Neural cell (in vitro differentiated cells): ENCODE measurements at regions not wholly inside any gene's neighbourhood (a gene's known extent, or its start where the extent isn't known, plus 50 kb on each side); places are given as distances from the start of the nearest gene placed in this dataset.

Experiments used
- H2AFZ ChIP-seq: fragments of 200-600, 300-800 bp; sonication (generic), shearing (Covaris generic); 2 replicates; pipeline ENCODE4 v1.6.0; 2014; ENCODE audit warnings: low read depth, mild to moderate bottlenecking, antibody characterized with exemption, low read length, moderate library complexity
- H3F3A ChIP-seq: fragments of 200-600 bp; shearing (Covaris generic); 2 replicates; pipeline ENCODE4 v1.6.1; 2016; ENCODE audit warnings: mild to moderate bottlenecking, moderate library complexity, mixed read lengths, antibody characterized with exemption, low read length; ENCODE audit not compliant: insufficient read depth, poor library complexity, severe bottlenecking
- H3K27ac ChIP-seq: fragments of 200-600, 300-800 bp; sonication (generic), shearing (Covaris generic); 2 replicates; pipeline ENCODE4 v1.5.1; 2014; ENCODE audit warnings: mild to moderate bottlenecking, low read length, moderate library complexity
- H3K27me3 ChIP-seq: fragments of 300-800, 200-600 bp; sonication (generic), shearing (Covaris generic); 2 replicates; pipeline ENCODE4 v1.6.0; 2014; ENCODE audit warnings: mild to moderate bottlenecking, low read depth, low read length, moderate library complexity; ENCODE audit not compliant: insufficient read depth
- H3K36me3 ChIP-seq: fragments of 300-800, 200-600 bp; sonication (generic), shearing (Covaris generic); 2 replicates; pipeline ENCODE4 v1.5.1; 2014; ENCODE audit warnings: mild to moderate bottlenecking, antibody characterized with exemption, low read length, moderate library complexity; ENCODE audit not compliant: insufficient read depth
- H3K4me2 ChIP-seq: fragments of 300-800, 200-600 bp; sonication (generic), shearing (Covaris generic); 2 replicates; pipeline ENCODE4 v1.6.0; 2014; ENCODE audit warnings: mild to moderate bottlenecking, low read length
- H3K4me3 ChIP-seq: fragments of 300-800, 200-600 bp; sonication (generic), shearing (Covaris generic); 2 replicates; pipeline ENCODE4 v1.5.1; 2014; ENCODE audit warnings: mild to moderate bottlenecking, low read length, moderate library complexity
- H3K79me2 ChIP-seq: fragments of 200-600 bp; shearing (Covaris generic); replicated peaks from 2 replicates; pipeline ENCODE4 v1.6.0; 2014; ENCODE audit warnings: mild to moderate bottlenecking, low read length, moderate library complexity; ENCODE audit not compliant: insufficient read depth
- H3K9ac ChIP-seq: fragments of 300-800, 200-600 bp; sonication (generic), shearing (Covaris generic); 2 replicates; pipeline ENCODE4 v1.6.1; 2016; ENCODE audit warnings: mild to moderate bottlenecking, low read length, mixed read lengths
- H3K9me2 ChIP-seq: fragments of 200-600 bp; shearing (Covaris generic); 2 replicates; pipeline ENCODE4 v1.6.1; 2016; ENCODE audit warnings: mild to moderate bottlenecking, low read length, mixed read lengths; ENCODE audit not compliant: insufficient read depth
- H3K9me3 ChIP-seq: fragments of 200-600, 300-800 bp; sonication (generic), shearing (Covaris generic); 2 replicates; pipeline ENCODE4 v1.6.1; 2016; ENCODE audit warnings: mild to moderate bottlenecking, mixed run types, low read length, moderate library complexity, mixed read lengths
- H4K20me1 ChIP-seq: fragments of 200-600 bp; shearing (Covaris generic); 2 replicates; pipeline ENCODE4 v1.6.1; 2016; ENCODE audit warnings: mild to moderate bottlenecking, mixed run types; ENCODE audit not compliant: insufficient read depth
- CTCF ChIP-seq: fragments of 450-650 bp; IDR thresholded peaks from 2 replicates; pipeline ENCODE4 v1.5.1; 2014; ENCODE audit warnings: antibody characterized with exemption, mild to moderate bottlenecking, moderate library complexity; ENCODE audit not compliant: poor library complexity, severe bottlenecking
- EP300 ChIP-seq: fragments of 450-650 bp; conservative IDR thresholded peaks from 2 replicates; pipeline ENCODE4 v1.6.1; 2014; ENCODE audit warnings: antibody characterized with exemption, mild to moderate bottlenecking, moderate library complexity; ENCODE audit not compliant: poor library complexity, severe bottlenecking
- EZH2 ChIP-seq: fragments of 200-600, 300-800 bp; shearing (Covaris generic), sonication (generic); IDR thresholded peaks from 2 replicates; pipeline ENCODE4 v1.6.1; 2014; ENCODE audit warnings: antibody characterized with exemption, low read length, borderline replicate concordance, mild to moderate bottlenecking; ENCODE audit not compliant: insufficient read depth, poor library complexity, severe bottlenecking
- MXI1 ChIP-seq: fragments of 450-650 bp; conservative IDR thresholded peaks from 2 replicates; pipeline ENCODE4 v1.6.1; 2014; ENCODE audit warnings: antibody characterized with exemption, mild to moderate bottlenecking; ENCODE audit not compliant: poor library complexity, severe bottlenecking
- POLR2AphosphoS5 ChIP-seq: IDR thresholded peaks from 2 replicates; pipeline ENCODE4 v1.6.1; 2012
- RAD21 ChIP-seq: fragments of 450-650 bp; conservative IDR thresholded peaks from 2 replicates; pipeline ENCODE4 v1.6.1; 2014; ENCODE audit warnings: antibody characterized with exemption, mild to moderate bottlenecking, moderate library complexity
- REST ChIP-seq: IDR thresholded peaks from 2 replicates; pipeline ENCODE4 v1.6.1; 2012; ENCODE audit warnings: borderline replicate concordance
- SMC3 ChIP-seq: fragments of 450-650 bp; conservative IDR thresholded peaks from 2 replicates; pipeline ENCODE4 v1.6.1; 2014; ENCODE audit warnings: antibody characterized with exemption, mild to moderate bottlenecking, moderate library complexity; ENCODE audit not compliant: poor library complexity
- TAF1 ChIP-seq: IDR thresholded peaks from 2 replicates; pipeline ENCODE4 v1.6.1; 2012; ENCODE audit warnings: low read depth

DNA sequence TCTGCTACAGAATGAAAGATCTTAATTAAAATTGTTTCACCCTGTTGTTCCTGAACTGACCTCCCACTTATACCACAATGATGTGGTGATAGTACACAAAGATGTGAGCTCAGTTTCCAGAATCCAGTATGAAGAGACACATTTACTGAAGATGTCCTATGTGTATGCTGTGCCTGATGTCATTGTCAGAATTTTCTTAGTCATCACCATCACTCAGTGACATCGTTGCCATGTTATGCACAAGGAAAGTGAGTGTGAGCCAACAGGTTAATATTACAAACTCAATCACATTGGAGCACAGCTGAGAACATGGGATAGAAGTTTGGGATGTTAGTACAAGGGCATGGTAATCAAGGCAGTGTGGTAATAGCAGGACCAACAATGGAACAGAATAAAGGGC is 199.7 kb upstream of the CHRNA7 start:
- TF ChIP-seq MXI1 (no peak), EP300 (no peak), POLR2AphosphoS5 (no peak)
- Histone ChIP-seq H3K79me2 (no peaks in the 10 kb centered on the region), H3K4me2 (no peak overlapping the region), H3K9me3 (no peaks in the 10 kb centered on the region), H3K4me3 (no peak overlapping the region), H3F3A (no peaks in the 10 kb centered on the region), H3K9me2 (no peaks in the 10 kb centered on the region), H3K9ac (no peak overlapping the region), H2AFZ (no peak overlapping the region), H3K27me3 (no peaks in the 10 kb centered on the region), H3K36me3 (no peaks in the 10 kb centered on the region), H4K20me1 (no peaks in the 10 kb centered on the region), H3K27ac (no peak overlapping the region)

- H3K9ac ChIP-seq: no peak overlapping the region
- no peaks in the 10 kb centered on the region for H3K9me3 ChIP-seq
- no peak overlapping the region for H3K27ac ChIP-seq
- H3F3A ChIP-seq: no peaks in the 10 kb centered on the region
- no peaks in the 10 kb centered on the region for H3K36me3 ChIP-seq
- no peaks in the 10 kb centered on the region for H3K27me3 ChIP-seq
- H3K4me2 ChIP-seq: no peak overlapping the region
- TF ChIP-seq MXI1 (no peak), RAD21 (no peak), TAF1 (no peak)
- no peaks in the 10 kb centered on the region for H3K79me2 ChIP-seq
- no peaks in the 10 kb centered on the region for H4K20me1 ChIP-seq
- H3K4me3 ChIP-seq: no peak overlapping the region
- no peak overlapping the region for H2AFZ ChIP-seq
- no peaks in the 10 kb centered on the region for H3K9me2 ChIP-seq
Measured at GRCh38 chr15:31831596-31831995, 198.7 kb upstream of the CHRNA7 start.

- Histone ChIP-seq H3K27ac (no peak overlapping the region), H3K9ac (no peak overlapping the region)
- TF ChIP-seq REST (no peak), SMC3 (no peak), EZH2 (no peak), TAF1 (no peak), CTCF (no peak), EP300 (no peak), RAD21 (no peak), POLR2AphosphoS5 (no peak), MXI1 (no peak)
Measured at GRCh38 chr15:31834654-31835053, 195.7 kb upstream of the CHRNA7 start.

More at GRCh38 chr15:31834654-31835053, 195.7 kb upstream of the CHRNA7 start:
- Histone ChIP-seq H3K9me3 (no peaks in the 10 kb centered on the region), H3K4me2 (no peak overlapping the region), H2AFZ (no peak overlapping the region), H4K20me1 (no peaks in the 10 kb centered on the region), H3K4me3 (no peak overlapping the region), H3K9me2 (no peaks in the 10 kb centered on the region), H3F3A (no peaks in the 10 kb centered on the region), H3K27me3 (no peaks in the 10 kb centered on the region), H3K79me2 (no peaks in the 10 kb centered on the region), H3K36me3 (no peaks in the 10 kb centered on the region)
